ENCODE measurements at regions not wholly inside any gene's neighbourhood (a gene's known extent, or its start where the extent isn't known, plus 50 kb on each side); places are given as distances from the start of the nearest gene placed in this dataset.

GRCh38 chr11:90840071-90840470 is 617.2 kb upstream of the CHORDC1 start:
- Histone ChIP-seq H3K4me3 (ENCODE audit: severe bottlenecking) (no peak overlapping the region), H3K36me3 (ENCODE audit: low read depth) (no peaks in the 10 kb centered on the region), H3K27ac (ENCODE audit: poor library complexity, severe bottlenecking) (peak overlapping the region; percentile 31), H3K27me3 (ENCODE audit: insufficient read depth, poor library complexity, severe bottlenecking) (no peaks in the 10 kb centered on the region), H3K9me3 (ENCODE audit: severe bottlenecking) (no peaks in the 10 kb centered on the region), H3K4me1 (ENCODE audit: insufficient read depth, poor library complexity, severe bottlenecking) (peaks cover 21% of the 10 kb centered on the region)
- no peak for TF ChIP-seq CTCF (IDR thresholded peaks at IDR 0.05; ENCODE audit: poor library complexity, severe bottlenecking)
- ATAC-seq (ENCODE audit: low read depth) (peak; percentile 49; the same call in 1 of the 3 replicates), DNase-seq (ENCODE audit: low spot score) (no peak)

GRCh38 chr11:90836031-90836430 is 613.2 kb upstream of the CHORDC1 start:
- DNase-seq (ENCODE audit: low spot score) = no peak
- Histone ChIP-seq H3K36me3 (ENCODE audit: low read depth) (no peaks in the 10 kb centered on the region), H3K27me3 (ENCODE audit: insufficient read depth, poor library complexity, severe bottlenecking) (no peaks in the 10 kb centered on the region), H3K4me3 (ENCODE audit: severe bottlenecking) (no peak overlapping the region), H3K4me1 (ENCODE audit: insufficient read depth, poor library complexity, severe bottlenecking) (peaks cover 17% of the 10 kb centered on the region), H3K27ac (ENCODE audit: poor library complexity, severe bottlenecking) (no peak overlapping the region), H3K9me3 (ENCODE audit: severe bottlenecking) (no peaks in the 10 kb centered on the region)
- no peak for ATAC-seq (ENCODE audit: low read depth)
- TF ChIP-seq CTCF (IDR thresholded peaks at IDR 0.05; ENCODE audit: poor library complexity, severe bottlenecking) = no peak

GRCh38 chr11:90823446-90823845 is 600.6 kb upstream of the CHORDC1 start:
- TF ChIP-seq CTCF (IDR thresholded peaks at IDR 0.05; ENCODE audit: poor library complexity, severe bottlenecking) = no peak
- Histone ChIP-seq H3K27me3 (ENCODE audit: insufficient read depth, poor library complexity, severe bottlenecking) (no peaks in the 10 kb centered on the region), H3K9me3 (ENCODE audit: severe bottlenecking) (no peaks in the 10 kb centered on the region), H3K27ac (ENCODE audit: poor library complexity, severe bottlenecking) (no peak overlapping the region), H3K4me1 (ENCODE audit: insufficient read depth, poor library complexity, severe bottlenecking) (peaks cover 5% of the 10 kb centered on the region), H3K36me3 (ENCODE audit: low read depth) (no peaks in the 10 kb centered on the region), H3K4me3 (ENCODE audit: severe bottlenecking) (no peak overlapping the region)
- ATAC-seq (ENCODE audit: low read depth) (no peak), DNase-seq (ENCODE audit: low spot score) (no peak)

- no peak for TF ChIP-seq CTCF (IDR thresholded peaks at IDR 0.05; ENCODE audit: poor library complexity, severe bottlenecking)
- no peaks in the 10 kb centered on the region for H3K9me3 ChIP-seq (ENCODE audit: severe bottlenecking)
- H3K4me3 ChIP-seq (ENCODE audit: severe bottlenecking) = no peak overlapping the region
- H3K36me3 ChIP-seq (ENCODE audit: low read depth) = no peaks in the 10 kb centered on the region
- ATAC-seq (ENCODE audit: low read depth) (no peak), DNase-seq (ENCODE audit: low spot score) (no peak)
- H3K27me3 ChIP-seq (ENCODE audit: insufficient read depth, poor library complexity, severe bottlenecking) = no peaks in the 10 kb centered on the region
- H3K27ac ChIP-seq (ENCODE audit: poor library complexity, severe bottlenecking) = no peak overlapping the region
- peaks cover 9% of the 10 kb centered on the region for H3K4me1 ChIP-seq (ENCODE audit: insufficient read depth, poor library complexity, severe bottlenecking)
These were observed 600.1 kb upstream of the CHORDC1 start for GRCh38 chr11:90822996-90823395.

GRCh38 chr11:90818196-90818745 is 595.4 kb upstream of the CHORDC1 start:
- no peak for TF ChIP-seq CTCF (IDR thresholded peaks at IDR 0.05; ENCODE audit: poor library complexity, severe bottlenecking)
- Histone ChIP-seq H3K4me3 (ENCODE audit: severe bottlenecking) (no peak overlapping the region), H3K4me1 (ENCODE audit: insufficient read depth, poor library complexity, severe bottlenecking) (peaks cover 9% of the 10 kb centered on the region), H3K9me3 (ENCODE audit: severe bottlenecking) (no peaks in the 10 kb centered on the region), H3K27me3 (ENCODE audit: insufficient read depth, poor library complexity, severe bottlenecking) (no peaks in the 10 kb centered on the region), H3K36me3 (ENCODE audit: low read depth) (no peaks in the 10 kb centered on the region), H3K27ac (ENCODE audit: poor library complexity, severe bottlenecking) (peak overlapping the region; percentile 37)
- ATAC-seq (ENCODE audit: low read depth) (peak; percentile 77), DNase-seq (ENCODE audit: low spot score) (no peak)
